HFFc6 (cell line): ENCODE measurements at regions not wholly inside any gene's neighbourhood (a gene's known extent, or its start where the extent isn't known, plus 50 kb on each side); places are given as distances from the start of the nearest gene placed in this dataset.

Experiments
- DNase-seq: peaks from one replicate; pipeline ENCODE4 v3.0.0-alpha.2; 2018
- H3K27ac Mint-ChIP-seq: 2 replicates; pipeline ENCODE4 v1.8.0; 2020; ENCODE audit warnings: mild to moderate bottlenecking, mixed read lengths
- H3K27me3 Mint-ChIP-seq: 2 replicates; pipeline ENCODE4 v1.8.0; 2021; ENCODE audit warnings: mild to moderate bottlenecking, moderate library complexity, mixed read lengths; ENCODE audit not compliant: insufficient read depth
- H3K36me3 Mint-ChIP-seq: 2 replicates; pipeline ENCODE4 v1.8.0; 2021; ENCODE audit warnings: low read depth, mixed read lengths
- H3K4me1 Mint-ChIP-seq: 2 replicates; pipeline ENCODE4 v1.8.0; 2020; ENCODE audit warnings: low read depth, mixed read lengths
- H3K4me3 Mint-ChIP-seq: 2 replicates; pipeline ENCODE4 v1.8.0; 2020; ENCODE audit warnings: mild to moderate bottlenecking, moderate library complexity, mixed read lengths
- H3K9me3 Mint-ChIP-seq: 2 replicates; pipeline ENCODE4 v1.8.0; 2020; ENCODE audit warnings: mild to moderate bottlenecking, mixed read lengths
- TF ChIP-seq, protein P1 (sequence below): fragments of 200-600 bp; sonication (generic); IDR thresholded peaks from 2 replicates; pipeline ENCODE4 v1.5.0; 2021; ENCODE audit warnings: antibody characterized with exemption, mild to moderate bottlenecking

DNA sequence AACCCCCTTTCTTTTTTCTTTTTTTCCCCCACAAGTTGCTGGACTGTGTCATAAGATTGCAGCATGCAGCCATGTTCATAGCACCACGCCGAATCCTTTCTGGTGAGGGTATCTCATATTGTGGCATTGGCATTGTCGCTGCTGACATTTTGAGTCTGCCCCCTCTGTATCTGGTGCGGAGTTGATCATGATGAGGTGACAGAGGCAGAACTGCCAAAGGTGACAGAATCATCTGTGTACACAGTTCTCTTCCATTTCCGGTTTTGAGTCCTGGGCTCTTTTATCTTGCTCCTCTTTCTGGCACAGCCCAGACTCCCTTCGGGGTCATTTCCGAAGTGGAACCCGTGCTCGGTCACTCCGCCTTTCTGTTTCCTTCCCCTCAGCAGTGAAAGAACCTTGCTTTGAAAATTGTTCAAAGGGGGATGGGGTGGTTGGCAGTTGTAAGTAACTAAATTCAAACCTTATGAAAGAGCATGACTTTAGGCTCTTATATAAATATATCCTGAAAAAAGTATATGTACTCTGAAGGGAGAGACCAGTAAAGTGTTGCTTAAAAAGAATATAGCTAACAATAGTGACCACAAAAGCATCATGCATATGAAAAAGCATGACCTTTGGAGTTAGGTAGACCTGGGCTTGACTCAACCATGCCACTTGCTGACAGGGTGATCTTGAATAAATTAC, 55.0 kb upstream of the BMP2K start:
- no peak overlapping the region for H3K4me3 Mint-ChIP-seq
- H3K9me3 Mint-ChIP-seq = no peaks in the 10 kb centered on the region
- TF ChIP-seq, protein P1, sequence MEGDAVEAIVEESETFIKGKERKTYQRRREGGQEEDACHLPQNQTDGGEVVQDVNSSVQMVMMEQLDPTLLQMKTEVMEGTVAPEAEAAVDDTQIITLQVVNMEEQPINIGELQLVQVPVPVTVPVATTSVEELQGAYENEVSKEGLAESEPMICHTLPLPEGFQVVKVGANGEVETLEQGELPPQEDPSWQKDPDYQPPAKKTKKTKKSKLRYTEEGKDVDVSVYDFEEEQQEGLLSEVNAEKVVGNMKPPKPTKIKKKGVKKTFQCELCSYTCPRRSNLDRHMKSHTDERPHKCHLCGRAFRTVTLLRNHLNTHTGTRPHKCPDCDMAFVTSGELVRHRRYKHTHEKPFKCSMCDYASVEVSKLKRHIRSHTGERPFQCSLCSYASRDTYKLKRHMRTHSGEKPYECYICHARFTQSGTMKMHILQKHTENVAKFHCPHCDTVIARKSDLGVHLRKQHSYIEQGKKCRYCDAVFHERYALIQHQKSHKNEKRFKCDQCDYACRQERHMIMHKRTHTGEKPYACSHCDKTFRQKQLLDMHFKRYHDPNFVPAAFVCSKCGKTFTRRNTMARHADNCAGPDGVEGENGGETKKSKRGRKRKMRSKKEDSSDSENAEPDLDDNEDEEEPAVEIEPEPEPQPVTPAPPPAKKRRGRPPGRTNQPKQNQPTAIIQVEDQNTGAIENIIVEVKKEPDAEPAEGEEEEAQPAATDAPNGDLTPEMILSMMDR = no peak
- H3K27me3 Mint-ChIP-seq = peaks cover 8% of the 10 kb centered on the region; the same call in 1 of the 2 replicates
- no peaks in the 10 kb centered on the region for H3K4me1 Mint-ChIP-seq
- H3K36me3 Mint-ChIP-seq = no peaks in the 10 kb centered on the region
- no peak overlapping the region for H3K27ac Mint-ChIP-seq
- DNase-seq = no peak

DNA sequence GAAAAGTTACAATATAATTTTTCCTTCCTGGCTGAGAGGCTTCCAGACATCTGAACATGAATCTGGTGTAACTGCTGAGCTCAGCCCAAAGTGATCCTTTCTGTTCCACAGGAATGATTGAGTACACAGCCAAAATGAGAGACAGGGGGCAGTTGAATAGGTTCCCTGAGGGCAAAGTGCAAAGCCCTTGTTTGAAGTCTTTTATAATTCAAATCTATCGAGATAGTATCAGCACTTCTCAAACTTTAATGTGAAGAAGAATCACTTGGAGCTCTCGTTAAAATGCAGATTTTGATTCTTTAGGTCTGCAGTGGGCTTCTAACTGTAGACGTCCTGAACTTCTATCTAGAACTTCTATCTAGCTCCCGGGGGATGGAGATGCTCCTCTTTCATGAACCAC, 54.4 kb upstream of the BMP2K start:
- no peak for DNase-seq
- H3K4me3 Mint-ChIP-seq = no peak overlapping the region
- H3K9me3 Mint-ChIP-seq = no peaks in the 10 kb centered on the region
- TF ChIP-seq, protein P1 = no peak
- H3K4me1 Mint-ChIP-seq = no peaks in the 10 kb centered on the region
- H3K36me3 Mint-ChIP-seq = no peaks in the 10 kb centered on the region
- peaks cover 5% of the 10 kb centered on the region; the same call in 1 of the 2 replicates for H3K27me3 Mint-ChIP-seq
- no peak overlapping the region for H3K27ac Mint-ChIP-seq

DNA sequence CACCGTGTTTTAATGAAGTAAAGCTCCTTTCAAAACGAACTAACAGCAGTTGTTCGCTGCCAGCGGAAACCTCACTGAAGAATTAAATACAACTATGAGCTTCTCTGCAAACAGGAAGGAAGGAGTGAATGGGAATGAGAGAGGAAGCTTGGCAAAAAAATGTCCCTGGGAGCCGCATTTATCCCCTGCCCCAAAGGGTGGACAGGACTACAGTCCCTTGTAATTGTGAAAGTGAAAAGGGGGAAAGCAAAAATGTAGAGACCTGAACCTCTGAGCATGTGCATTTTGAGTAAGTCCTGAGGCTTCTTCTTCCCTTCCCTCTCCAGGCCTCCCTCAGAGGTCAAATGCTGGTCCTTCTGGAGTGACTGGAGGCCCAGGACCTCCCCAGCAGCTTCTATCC, 53.8 kb upstream of the BMP2K start:
- peaks cover 2% of the 10 kb centered on the region; the same call in 1 of the 2 replicates for H3K27me3 Mint-ChIP-seq
- no peaks in the 10 kb centered on the region for H3K9me3 Mint-ChIP-seq
- TF ChIP-seq, protein P1 = no peak
- no peaks in the 10 kb centered on the region for H3K4me1 Mint-ChIP-seq
- DNase-seq = no peak
- H3K27ac Mint-ChIP-seq = no peak overlapping the region
- no peak overlapping the region for H3K4me3 Mint-ChIP-seq
- H3K36me3 Mint-ChIP-seq = no peaks in the 10 kb centered on the region

DNA sequence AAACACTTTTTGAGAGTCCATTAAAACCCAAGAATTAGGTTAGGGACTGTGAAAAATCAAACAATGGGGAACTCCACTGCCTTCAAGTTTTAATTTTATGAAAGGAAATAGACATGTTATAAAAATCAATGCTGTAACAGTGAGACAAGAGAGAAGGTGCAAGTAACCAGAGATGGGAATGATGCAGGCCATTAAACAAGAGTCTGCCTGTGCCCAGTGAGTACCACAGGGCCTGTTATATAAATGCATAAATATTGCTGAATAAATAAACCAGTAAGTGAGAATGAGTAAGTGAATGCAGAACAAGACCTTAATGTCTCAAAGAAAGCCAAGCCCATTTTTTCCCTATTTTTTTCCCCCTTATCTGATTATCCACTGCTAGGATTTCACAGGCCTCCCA, 53.3 kb upstream of the BMP2K start:
- no peak overlapping the region for H3K4me3 Mint-ChIP-seq
- no peaks in the 10 kb centered on the region for H3K4me1 Mint-ChIP-seq
- H3K9me3 Mint-ChIP-seq = no peaks in the 10 kb centered on the region
- DNase-seq = no peak
- TF ChIP-seq, protein P1 = no peak
- H3K27me3 Mint-ChIP-seq = peaks cover 3% of the 10 kb centered on the region; the same call in 1 of the 2 replicates
- H3K27ac Mint-ChIP-seq = no peak overlapping the region
- H3K36me3 Mint-ChIP-seq = no peaks in the 10 kb centered on the region
